Body of pancreas (tissue), 4 donors: ENCODE measurements at regions not wholly inside any gene's neighbourhood (a gene's known extent, or its start where the extent isn't known, plus 50 kb on each side); places are given as distances from the start of the nearest gene placed in this dataset.

Experiments
- ATAC-seq: fragments of 150-250 bp; one replicate; pipeline ENCODE4 v1.9.1; 2016
- DNase-seq, 4 donors: peaks; one replicate each; pipeline ENCODE4 v3.0.0-alpha.2; 2019
- H3K27ac ChIP-seq, 4 donors: fragments of 200-600 bp; sonication (generic); 1 replicate in 3 of 4; 2 replicates in 1 of 4; pipeline versions ENCODE4 v1.5.1 to v1.6.1; 2016 to 2019; ENCODE audit warnings: mild to moderate bottlenecking in 1 of 4, mixed read lengths in 1 of 4, moderate library complexity in 1 of 4
- H3K27me3 ChIP-seq, 2 donors: fragments of 200-600 bp; sonication (generic); one replicate each; pipeline ENCODE4 v1.6.0; 2016; ENCODE audit warnings: mild to moderate bottlenecking in 1 of 2
- H3K36me3 ChIP-seq, 2 donors: fragments of 200-600 bp; sonication (generic); replicated peaks in 1 of 2; 2 replicates each; pipeline ENCODE4 v1.5.1; 2016; ENCODE audit warnings: low read depth in 2 of 2; ENCODE audit not compliant: insufficient read depth in 1 of 2
- H3K4me1 ChIP-seq: fragments of 200-600 bp; sonication (generic); one replicate; pipeline ENCODE4 v1.6.0; 2016
- H3K4me3 ChIP-seq, 2 donors: fragments of 200-600 bp; sonication (generic); 1 replicate in 1 of 2; 2 replicates in 1 of 2; pipeline ENCODE4 v1.5.1; 2016 to 2019
- H3K9me3 ChIP-seq, 3 donors: fragments of 200-600 bp; sonication (generic); 1 replicate in 2 of 3; 2 replicates in 1 of 3; pipeline ENCODE4 v1.5.1; 2016
- POLR2A ChIP-seq, 3 donors: fragments of 450-650 bp; IDR thresholded peaks; one replicate each; pipeline ENCODE4 v1.6.1; 2016; ENCODE audit warnings: antibody characterized with exemption in 3 of 3, mild to moderate bottlenecking in 2 of 3
- WGBS, 2 donors: methylation state at CpG; one replicate each; pipeline ENCODE4 v1.1.5; 2017; 5-methylcytosine and 5-hydroxymethylcytosine counted together
- intact Hi-C: fragments of 100-400 bp; cut with DNase I; formaldehyde crosslinking; loops from one replicate; pipeline ENCODE4 v1.15.1; 2023
- TF ChIP-seq, protein P1 (sequence below), 7 experiments: fragments of 450-650 bp in 4 of 7; fragments of 200-600 bp in 3 of 7; sonication (generic) in 3 of 7; IDR thresholded peaks; one replicate each; pipeline ENCODE4 v1.5.1; 2016 to 2019; ENCODE audit warnings: antibody characterized with exemption in 7 of 7

- ATAC-seq (no peak), DNase-seq (no peak)
- 76 to 82% methylated on average over 6 of the region's 6 CpGs for WGBS, 2 donors
- H3K4me1 ChIP-seq, result no peaks in the 10 kb centered on the region
- no peak overlapping the region for H3K27ac ChIP-seq
- H3K4me3 ChIP-seq, result no peak overlapping the region
- intact Hi-C loops, result no loop called here
- no peaks in the 10 kb centered on the region for H3K36me3 ChIP-seq
- H3K27me3 ChIP-seq, result no peaks in the 10 kb centered on the region
- TF ChIP-seq POLR2A (IDR thresholded peaks at IDR 0.05), result no peak
- TF ChIP-seq, protein P1, sequence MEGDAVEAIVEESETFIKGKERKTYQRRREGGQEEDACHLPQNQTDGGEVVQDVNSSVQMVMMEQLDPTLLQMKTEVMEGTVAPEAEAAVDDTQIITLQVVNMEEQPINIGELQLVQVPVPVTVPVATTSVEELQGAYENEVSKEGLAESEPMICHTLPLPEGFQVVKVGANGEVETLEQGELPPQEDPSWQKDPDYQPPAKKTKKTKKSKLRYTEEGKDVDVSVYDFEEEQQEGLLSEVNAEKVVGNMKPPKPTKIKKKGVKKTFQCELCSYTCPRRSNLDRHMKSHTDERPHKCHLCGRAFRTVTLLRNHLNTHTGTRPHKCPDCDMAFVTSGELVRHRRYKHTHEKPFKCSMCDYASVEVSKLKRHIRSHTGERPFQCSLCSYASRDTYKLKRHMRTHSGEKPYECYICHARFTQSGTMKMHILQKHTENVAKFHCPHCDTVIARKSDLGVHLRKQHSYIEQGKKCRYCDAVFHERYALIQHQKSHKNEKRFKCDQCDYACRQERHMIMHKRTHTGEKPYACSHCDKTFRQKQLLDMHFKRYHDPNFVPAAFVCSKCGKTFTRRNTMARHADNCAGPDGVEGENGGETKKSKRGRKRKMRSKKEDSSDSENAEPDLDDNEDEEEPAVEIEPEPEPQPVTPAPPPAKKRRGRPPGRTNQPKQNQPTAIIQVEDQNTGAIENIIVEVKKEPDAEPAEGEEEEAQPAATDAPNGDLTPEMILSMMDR (IDR thresholded peaks at IDR 0.05), result no peak
- H3K9me3 ChIP-seq, result no peaks in the 10 kb centered on the region
Measured at GRCh38 chr2:147553775-147554271, 291.0 kb upstream of the ACVR2A start.

GRCh38 chr2:147550995-147551731 is 293.7 kb upstream of the ACVR2A start:
- Histone ChIP-seq H3K27me3 (no peaks in the 10 kb centered on the region), H3K36me3 (no peaks in the 10 kb centered on the region), H3K9me3 (no peaks in the 10 kb centered on the region), H3K27ac (no peak overlapping the region), H3K4me1 (no peaks in the 10 kb centered on the region), H3K4me3 (no peak overlapping the region)
- intact Hi-C loops, result no loop called here
- DNase-seq, result no peak
- WGBS, 2 donors, result 79 to 81% methylated on average over 5 of the region's 5 CpGs
- TF ChIP-seq POLR2A (IDR thresholded peaks at IDR 0.05), result no peak
- TF ChIP-seq, protein P1 (IDR thresholded peaks at IDR 0.05), result no peak
- ATAC-seq, result no peak

DNA sequence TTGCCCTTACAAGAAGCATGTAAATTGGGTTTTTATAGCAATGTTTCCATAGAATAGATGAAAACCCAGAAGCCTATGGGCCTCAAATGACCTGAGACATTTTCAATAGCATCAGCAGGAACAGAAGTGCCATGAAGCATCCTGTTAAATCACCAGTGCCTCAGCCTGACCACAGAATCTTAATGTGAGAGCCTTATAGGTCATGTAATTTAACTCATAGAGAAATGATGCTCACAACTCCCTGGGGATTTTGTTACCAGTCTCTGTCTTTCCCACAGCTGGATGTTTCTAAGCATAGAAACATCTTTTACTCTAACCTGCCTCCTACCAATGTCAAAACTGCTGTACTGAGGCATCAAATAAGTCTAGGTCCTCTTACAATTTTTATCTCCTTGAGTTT is 295.8 kb upstream of the ACVR2A start:
- Histone ChIP-seq H3K4me3 (no peak overlapping the region), H3K4me1 (no peaks in the 10 kb centered on the region), H3K9me3 (no peaks in the 10 kb centered on the region), H3K27me3 (no peaks in the 10 kb centered on the region), H3K27ac (no peak overlapping the region), H3K36me3 (no peaks in the 10 kb centered on the region)
- TF ChIP-seq POLR2A (IDR thresholded peaks at IDR 0.05), result no peak
- TF ChIP-seq, protein P1 (IDR thresholded peaks at IDR 0.05), result no peak
- intact Hi-C loops, result no loop called here
- DNase-seq (no peak), ATAC-seq (no peak)

DNA sequence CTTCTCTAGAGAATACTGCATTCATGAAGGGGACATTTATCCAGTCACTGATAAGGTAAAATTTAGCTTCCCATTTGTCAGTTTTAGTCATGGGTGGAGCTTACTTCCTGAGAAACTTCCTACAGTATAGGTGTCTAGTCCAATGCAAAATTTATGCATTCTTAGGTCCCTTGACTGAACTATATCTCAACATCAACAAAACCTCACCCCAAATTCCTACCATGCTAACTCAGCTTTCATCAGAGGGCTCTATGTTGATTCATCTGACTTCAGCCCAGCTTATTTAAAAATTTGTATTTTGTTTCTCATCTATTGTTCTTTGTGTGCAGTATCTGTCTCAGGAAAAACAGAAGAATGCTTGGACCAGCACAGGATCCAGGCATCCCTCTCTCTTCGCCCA is 296.4 kb upstream of the ACVR2A start:
- TF ChIP-seq POLR2A (IDR thresholded peaks at IDR 0.05), result no peak
- TF ChIP-seq, protein P1 (IDR thresholded peaks at IDR 0.05), result no peak
- intact Hi-C loops, result no loop called here
- no peak overlapping the region for H3K27ac ChIP-seq
- H3K36me3 ChIP-seq, result no peaks in the 10 kb centered on the region
- no peaks in the 10 kb centered on the region for H3K4me1 ChIP-seq
- ATAC-seq (no peak), DNase-seq (no peak)
- WGBS, 2 donors, result 71 to 90% methylated on average over 1 of the region's 1 CpG
- no peak overlapping the region for H3K4me3 ChIP-seq
- no peaks in the 10 kb centered on the region for H3K27me3 ChIP-seq
- no peaks in the 10 kb centered on the region for H3K9me3 ChIP-seq

GRCh38 chr2:147547440-147547839 is 297.4 kb upstream of the ACVR2A start:
- H3K9me3 ChIP-seq, result no peaks in the 10 kb centered on the region
- no peaks in the 10 kb centered on the region for H3K4me1 ChIP-seq
- no peak overlapping the region for H3K27ac ChIP-seq
- DNase-seq (no peak), ATAC-seq (no peak)
- intact Hi-C loops, result no loop called here
- WGBS, 2 donors, result 67% methylated on average over 1 of the region's 1 CpG
- no peaks in the 10 kb centered on the region for H3K27me3 ChIP-seq
- no peak for TF ChIP-seq POLR2A (IDR thresholded peaks at IDR 0.05)
- TF ChIP-seq, protein P1 (IDR thresholded peaks at IDR 0.05), result no peak
- H3K4me3 ChIP-seq, result no peak overlapping the region
- no peaks in the 10 kb centered on the region for H3K36me3 ChIP-seq
